AG10803 (cell line): ENCODE measurements at regions not wholly inside any gene's neighbourhood (a gene's known extent, or its start where the extent isn't known, plus 50 kb on each side); places are given as distances from the start of the nearest gene placed in this dataset.

ENCODE experiments used
- DNase-seq: peaks from one replicate; pipeline ENCODE4 v3.0.0; 2010; ENCODE audit warnings: low read depth
- H3K4me3 ChIP-seq: 2 replicates; pipeline ENCODE4 v1.5.1; 2011; ENCODE audit warnings: mild to moderate bottlenecking, low read length, control low read depth
- CTCF ChIP-seq: conservative IDR thresholded peaks from 2 replicates; pipeline ENCODE4 v1.5.1; 2011; ENCODE audit warnings: mild to moderate bottlenecking, low read length, control low read depth, inconsistent platforms

- no peak overlapping the region for H3K4me3 ChIP-seq
- no peak for DNase-seq
- no peak for TF ChIP-seq CTCF
These were observed 782.2 kb downstream of the TBC1D22A start for GRCh38 chr22:47544696-47545095.

GRCh38 chr22:47543447-47543846 is 781.0 kb downstream of the TBC1D22A start:
- TF ChIP-seq CTCF: no peak
- DNase-seq: no peak
- no peak overlapping the region for H3K4me3 ChIP-seq

- no peak overlapping the region for H3K4me3 ChIP-seq
- no peak for TF ChIP-seq CTCF
- no peak for DNase-seq
These were observed 777.6 kb downstream of the TBC1D22A start for GRCh38 chr22:47540011-47540410.

- no peak for DNase-seq
- TF ChIP-seq CTCF: no peak
- H3K4me3 ChIP-seq: no peak overlapping the region
These were observed 776.9 kb downstream of the TBC1D22A start for GRCh38 chr22:47539374-47539773.

- no peak for DNase-seq
- no peak overlapping the region for H3K4me3 ChIP-seq
- no peak for TF ChIP-seq CTCF
These were observed 773.2 kb downstream of the TBC1D22A start for GRCh38 chr22:47535681-47536080.

GRCh38 chr22:47534804-47535410 is 772.5 kb downstream of the TBC1D22A start:
- DNase-seq: no peak
- no peak overlapping the region for H3K4me3 ChIP-seq
- TF ChIP-seq CTCF: no peak

- DNase-seq: no peak
- TF ChIP-seq CTCF: no peak
These were observed 771.7 kb downstream of the TBC1D22A start for GRCh38 chr22:47533961-47534803.

More at GRCh38 chr22:47533961-47534803, 771.7 kb downstream of the TBC1D22A start:
- no peak overlapping the region for H3K4me3 ChIP-seq
